ENCODE measurements at regions not wholly inside any gene's neighbourhood (a gene's known extent, or its start where the extent isn't known, plus 50 kb on each side); places are given as distances from the start of the nearest gene placed in this dataset.

GRCh38 chr11:71200172-71200716 is 52.1 kb downstream of the SHANK2 start:
- no peak for TF ChIP-seq CTCF (conservative IDR thresholded peaks at IDR 0.05; ENCODE audit: low read depth in 2 of 2)
- no peak for TF ChIP-seq POLR2AphosphoS5 (IDR thresholded peaks at IDR 0.05; ENCODE audit: low read depth)
- no peak for TF ChIP-seq EZH2phosphoT487 (IDR thresholded peaks at IDR 0.05; ENCODE audit: unreplicated experiment)
- no peak for TF ChIP-seq REST (IDR thresholded peaks at IDR 0.05; ENCODE audit: unreplicated experiment)
- no peak for TF ChIP-seq ZNF331 (CRISPR knock-in tag; IDR thresholded peaks at IDR 0.05; ENCODE audit: low read depth)
- no peak for TF ChIP-seq NANOG (IDR thresholded peaks at IDR 0.05; ENCODE audit: borderline replicate concordance)
- TF ChIP-seq EZH2 (IDR thresholded peaks at IDR 0.05; ENCODE audit: low read depth, unreplicated experiment): no peak
